Uterus (tissue), 3 donors: ENCODE measurements at regions not wholly inside any gene's neighbourhood (a gene's known extent, or its start where the extent isn't known, plus 50 kb on each side); places are given as distances from the start of the nearest gene placed in this dataset.

ENCODE experiments used
- DNase-seq, 2 donors: peaks; one replicate each; pipeline ENCODE4 v3.0.0-alpha.2; 2019 to 2020
- H3K27ac ChIP-seq, 2 donors: fragments of 200-600 bp; sonication (generic); 1 replicate in 1 of 2; 2 replicates in 1 of 2; pipeline ENCODE4 v1.5.1; 2016 to 2018
- H3K27me3 ChIP-seq, 2 donors: fragments of 200-600 bp; sonication (generic); one replicate each; pipeline ENCODE4 v1.5.1; 2018 to 2019; ENCODE audit warnings: control low read depth in 1 of 2
- H3K36me3 ChIP-seq, 2 donors: fragments of 200-600 bp; sonication (generic); one replicate each; pipeline ENCODE4 v1.5.1; 2019; ENCODE audit warnings: control low read depth in 1 of 2
- H3K4me1 ChIP-seq, 2 donors: fragments of 200-600 bp; sonication (generic); one replicate each; pipeline ENCODE4 v1.5.1; 2018 to 2019; ENCODE audit warnings: control low read depth in 1 of 2
- H3K4me3 ChIP-seq, 2 donors: fragments of 200-600 bp; sonication (generic); 1 replicate in 1 of 2; 2 replicates in 1 of 2; pipeline ENCODE4 v1.5.1; 2018 to 2019; ENCODE audit warnings: mild to moderate bottlenecking in 1 of 2
- H3K9me3 ChIP-seq, 2 donors: fragments of 200-600 bp; sonication (generic); one replicate each; pipeline ENCODE4 v1.5.1; 2019; ENCODE audit warnings: control low read depth in 1 of 2
- POLR2A ChIP-seq, 2 donors: fragments of 450-650 bp; IDR thresholded peaks; one replicate each; pipeline ENCODE4 v1.6.1; 2016; ENCODE audit warnings: antibody characterized with exemption in 2 of 2, mild to moderate bottlenecking in 1 of 2, moderate library complexity in 1 of 2
- intact Hi-C: fragments of 100-400 bp; cut with DNase I; formaldehyde crosslinking; loops from one replicate; pipeline ENCODE4 v1.15.1; 2023; ENCODE audit warnings: low total_unique reads
- TF ChIP-seq, protein P1 (sequence below), 4 experiments: fragments of 200-600 bp in 2 of 4; fragments of 450-650 bp in 2 of 4; sonication (generic) in 2 of 4; IDR thresholded peaks; one replicate each; pipeline ENCODE4 v1.5.1; 2016 to 2019; ENCODE audit warnings: antibody characterized with exemption in 4 of 4, mild to moderate bottlenecking in 2 of 4, moderate library complexity in 1 of 4
- donor health status: DM: yes; HTN: yes; CAD: no.

DNA sequence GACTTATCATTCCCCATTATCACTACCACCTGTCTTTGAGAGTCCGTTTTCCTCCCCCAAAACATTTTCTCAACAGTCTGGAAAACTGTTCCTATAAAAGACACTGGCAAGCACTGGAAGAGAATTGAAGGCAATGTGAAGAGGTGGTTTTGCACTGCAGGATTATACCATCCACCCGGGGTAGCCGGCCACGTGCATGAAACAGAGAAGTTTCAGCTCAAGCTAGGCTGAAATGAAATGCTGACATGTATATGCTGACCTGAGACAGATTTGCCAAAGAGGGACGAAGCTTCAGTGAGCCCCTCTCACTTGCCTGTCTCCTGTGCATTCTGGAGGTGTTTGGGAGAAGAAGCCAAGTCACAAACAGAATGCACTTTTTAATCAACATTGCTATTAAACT is 567.0 kb downstream of the EBF1 start:
- no peaks in the 10 kb centered on the region for H3K36me3 ChIP-seq
- H3K4me1 ChIP-seq, result no peaks in the 10 kb centered on the region
- H3K9me3 ChIP-seq, result no peaks in the 10 kb centered on the region
- DNase-seq, result no peak
- no peaks in the 10 kb centered on the region for H3K27me3 ChIP-seq
- TF ChIP-seq, protein P1, sequence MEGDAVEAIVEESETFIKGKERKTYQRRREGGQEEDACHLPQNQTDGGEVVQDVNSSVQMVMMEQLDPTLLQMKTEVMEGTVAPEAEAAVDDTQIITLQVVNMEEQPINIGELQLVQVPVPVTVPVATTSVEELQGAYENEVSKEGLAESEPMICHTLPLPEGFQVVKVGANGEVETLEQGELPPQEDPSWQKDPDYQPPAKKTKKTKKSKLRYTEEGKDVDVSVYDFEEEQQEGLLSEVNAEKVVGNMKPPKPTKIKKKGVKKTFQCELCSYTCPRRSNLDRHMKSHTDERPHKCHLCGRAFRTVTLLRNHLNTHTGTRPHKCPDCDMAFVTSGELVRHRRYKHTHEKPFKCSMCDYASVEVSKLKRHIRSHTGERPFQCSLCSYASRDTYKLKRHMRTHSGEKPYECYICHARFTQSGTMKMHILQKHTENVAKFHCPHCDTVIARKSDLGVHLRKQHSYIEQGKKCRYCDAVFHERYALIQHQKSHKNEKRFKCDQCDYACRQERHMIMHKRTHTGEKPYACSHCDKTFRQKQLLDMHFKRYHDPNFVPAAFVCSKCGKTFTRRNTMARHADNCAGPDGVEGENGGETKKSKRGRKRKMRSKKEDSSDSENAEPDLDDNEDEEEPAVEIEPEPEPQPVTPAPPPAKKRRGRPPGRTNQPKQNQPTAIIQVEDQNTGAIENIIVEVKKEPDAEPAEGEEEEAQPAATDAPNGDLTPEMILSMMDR (IDR thresholded peaks at IDR 0.05), result no peak
- TF ChIP-seq POLR2A (IDR thresholded peaks at IDR 0.05), result no peak
- H3K4me3 ChIP-seq, result no peak overlapping the region
- intact Hi-C loops, result no loop called here
- no peak overlapping the region for H3K27ac ChIP-seq

DNA sequence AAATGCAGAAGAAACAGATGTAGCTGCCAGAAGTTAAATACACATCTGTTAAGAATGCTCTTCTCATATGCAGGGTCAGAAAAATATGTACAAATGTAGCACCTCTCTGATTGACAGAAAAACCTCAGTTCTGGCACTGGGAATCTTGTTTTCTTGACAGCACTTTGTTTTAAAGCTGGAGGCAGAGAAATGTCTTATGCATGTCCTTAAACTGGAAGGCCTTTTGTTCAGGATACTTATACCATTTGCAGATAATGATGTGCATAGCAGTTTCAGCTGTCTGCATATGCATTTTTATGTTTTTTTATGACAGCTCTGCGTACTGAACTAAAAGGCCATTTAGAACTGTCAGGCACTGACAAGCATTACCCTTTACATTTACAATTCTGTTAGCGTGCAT is 567.9 kb downstream of the EBF1 start:
- no peaks in the 10 kb centered on the region for H3K9me3 ChIP-seq
- no peaks in the 10 kb centered on the region for H3K27me3 ChIP-seq
- no peak overlapping the region for H3K27ac ChIP-seq
- H3K4me1 ChIP-seq, result no peaks in the 10 kb centered on the region
- DNase-seq, result no peak
- intact Hi-C loops, result no loop called here
- TF ChIP-seq, protein P1 (IDR thresholded peaks at IDR 0.05), result no peak
- TF ChIP-seq POLR2A (IDR thresholded peaks at IDR 0.05), result no peak
- H3K36me3 ChIP-seq, result no peaks in the 10 kb centered on the region
- H3K4me3 ChIP-seq, result no peak overlapping the region

GRCh38 chr5:158530115-158530514 is 569.6 kb downstream of the EBF1 start:
- H3K27me3 ChIP-seq, result no peaks in the 10 kb centered on the region
- TF ChIP-seq, protein P1 (IDR thresholded peaks at IDR 0.05), result no peak
- TF ChIP-seq POLR2A (IDR thresholded peaks at IDR 0.05), result no peak
- H3K4me1 ChIP-seq, result no peaks in the 10 kb centered on the region
- no peak for DNase-seq
- H3K27ac ChIP-seq, result no peak overlapping the region
- H3K4me3 ChIP-seq, result no peak overlapping the region
- intact Hi-C loops, result no loop called here
- H3K9me3 ChIP-seq, result no peaks in the 10 kb centered on the region
- H3K36me3 ChIP-seq, result no peaks in the 10 kb centered on the region

- Histone ChIP-seq H3K4me3 (no peak overlapping the region), H3K27me3 (no peaks in the 10 kb centered on the region), H3K27ac (no peak overlapping the region), H3K9me3 (no peaks in the 10 kb centered on the region), H3K4me1 (no peaks in the 10 kb centered on the region), H3K36me3 (no peaks in the 10 kb centered on the region)
- no peak for TF ChIP-seq POLR2A (IDR thresholded peaks at IDR 0.05)
- TF ChIP-seq, protein P1 (IDR thresholded peaks at IDR 0.05), result no peak
- intact Hi-C loops, result no loop called here
- DNase-seq, result no peak
Measured at GRCh38 chr5:158529454-158529853, 570.3 kb downstream of the EBF1 start.

GRCh38 chr5:158525663-158526062 is 574.1 kb downstream of the EBF1 start:
- Histone ChIP-seq H3K27ac (no peak overlapping the region), H3K4me1 (no peaks in the 10 kb centered on the region), H3K27me3 (no peaks in the 10 kb centered on the region), H3K4me3 (no peak overlapping the region), H3K9me3 (no peaks in the 10 kb centered on the region), H3K36me3 (no peaks in the 10 kb centered on the region)
- intact Hi-C loops, result no loop called here
- TF ChIP-seq, protein P1 (IDR thresholded peaks at IDR 0.05), result no peak
- no peak for TF ChIP-seq POLR2A (IDR thresholded peaks at IDR 0.05)
- DNase-seq, result no peak
